Liver (tissue), 3 donors: ENCODE measurements at regions not wholly inside any gene's neighbourhood (a gene's known extent, or its start where the extent isn't known, plus 50 kb on each side); places are given as distances from the start of the nearest gene placed in this dataset.

Experiments used
- ATF3 ChIP-seq: IDR thresholded peaks from 2 replicates; pipeline ENCODE4 v1.6.1; 2016; ENCODE audit warnings: antibody characterized with exemption
- CTCF ChIP-seq: fragments of 150-350 bp; IDR thresholded peaks from 2 replicates; pipeline ENCODE4 v1.5.1; 2017; ENCODE audit warnings: improper control_type of control experiment, low read depth, low read length; ENCODE audit not compliant: missing input control
- GABPA ChIP-seq, 2 donors: IDR thresholded peaks in 1 of 2; conservative IDR thresholded peaks in 1 of 2; 2 replicates each; pipeline ENCODE4 v1.6.1; 2016; ENCODE audit warnings: antibody characterized with exemption in 2 of 2, mild to moderate bottlenecking in 1 of 2, moderate library complexity in 1 of 2
- MAX ChIP-seq: IDR thresholded peaks from 2 replicates; pipeline ENCODE4 v1.6.1; 2016; ENCODE audit warnings: antibody characterized with exemption
- RAD21 ChIP-seq, 2 donors: IDR thresholded peaks; 2 replicates each; pipeline ENCODE4 v1.6.1; 2016; ENCODE audit warnings: antibody characterized with exemption in 2 of 2, mild to moderate bottlenecking in 2 of 2
- REST ChIP-seq: IDR thresholded peaks from 2 replicates; pipeline ENCODE4 v1.6.1; 2016; ENCODE audit warnings: antibody characterized with exemption, mild to moderate bottlenecking
- SP1 ChIP-seq: IDR thresholded peaks from 2 replicates; pipeline ENCODE4 v1.6.1; 2018; ENCODE audit warnings: antibody characterized with exemption, mild to moderate bottlenecking
- ZBTB33 ChIP-seq: IDR thresholded peaks from 2 replicates; pipeline ENCODE4 v1.6.1; 2016; ENCODE audit warnings: antibody characterized with exemption
- donor health status: healthy.
- donor health status: healthy.

GRCh38 chrX:46317163-46317562 lies 228.1 kb downstream of the ZNF674 start:
- TF ChIP-seq SP1: no peak
- TF ChIP-seq ATF3: no peak
- no peak for TF ChIP-seq CTCF
- TF ChIP-seq GABPA (IDR thresholded peaks at IDR 0.05 in 1 of 2, conservative IDR thresholded peaks at IDR 0.05 in 1 of 2): no peak
- TF ChIP-seq MAX: no peak
- no peak for TF ChIP-seq ZBTB33
- no peak for TF ChIP-seq REST
- TF ChIP-seq RAD21 (IDR thresholded peaks at IDR 0.05): no peak
